ENCODE measurements at regions not wholly inside any gene's neighbourhood (a gene's known extent, or its start where the extent isn't known, plus 50 kb on each side); places are given as distances from the start of the nearest gene placed in this dataset.

GRCh38 chr3:55271549-55271948, 215.6 kb downstream of the WNT5A start:
- no peak overlapping the region for H3K27ac ChIP-seq (ENCODE audit: extremely low read depth, low read depth, low read length)
- no peak for TF ChIP-seq SIX5 (IDR thresholded peaks at IDR 0.05; ENCODE audit: borderline replicate concordance in 1 of 2, insufficient read depth in 1 of 2, low read depth in 1 of 2, low read length in 2 of 2)
- TF ChIP-seq PRMT5 (CRISPR knock-in tag; IDR thresholded peaks at IDR 0.05), result no peak
- TF ChIP-seq ZKSCAN1 (IDR thresholded peaks at IDR 0.05; ENCODE audit: low read depth, low read length), result no peak
- no peak for TF ChIP-seq ZNF79 (CRISPR knock-in tag; IDR thresholded peaks at IDR 0.05; ENCODE audit: low read depth)
- TF ChIP-seq ZBTB8A (IDR thresholded peaks at IDR 0.05; ENCODE audit: partially characterized antibody), result no peak
- no peak for TF ChIP-seq GATAD2A (IDR thresholded peaks at IDR 0.05)
- no peak for TF ChIP-seq MCM3 (IDR thresholded peaks at IDR 0.05)
- no peak for TF ChIP-seq KDM4B (IDR thresholded peaks at IDR 0.05; ENCODE audit: borderline replicate concordance in 2 of 2, low read depth in 1 of 2)
- no peak for TF ChIP-seq SNRNP70 (optimal IDR thresholded peaks at IDR 0.05; ENCODE audit: low read depth, low read length)
- TF ChIP-seq PYGO2 (tag; IDR thresholded peaks at IDR 0.05), result no peak
- TF ChIP-seq JUND (IDR thresholded peaks at IDR 0.05; ENCODE audit: borderline replicate concordance, low read depth, low read length), result no peak
- TF ChIP-seq JUND (tag; IDR thresholded peaks at IDR 0.05; ENCODE audit: borderline replicate concordance, low read depth, low read length), result no peak
- no peak for TF ChIP-seq ELF4 (CRISPR knock-in tag; IDR thresholded peaks at IDR 0.05)
- TF ChIP-seq ZNF57 (CRISPR knock-in tag; IDR thresholded peaks at IDR 0.05), result no peak
- TF ChIP-seq ZNF263 (CRISPR knock-in tag; IDR thresholded peaks at IDR 0.05; ENCODE audit: borderline replicate concordance), result no peak
- H3K9me1 ChIP-seq (ENCODE audit: control insufficient read depth, insufficient read depth, low read length), result no peaks in the 10 kb centered on the region
- FAIRE-seq, result no peak
- no peaks in the 10 kb centered on the region for H4K20me1 ChIP-seq (replicated peaks; ENCODE audit: control insufficient read depth, insufficient read depth, low read length)
- BruUV-seq (replicated peaks), result no TSS peak
- no peak for ATAC-seq
- no peak overlapping the region for H3K9ac ChIP-seq (ENCODE audit: insufficient read depth in 1 of 2, low read depth in 2 of 2, low read length in 2 of 2)
- intact Hi-C loops (cut with micrococcal nuclease) (no loop called here), in situ Hi-C loops (cut with MboI) (no loop called here)
- no peak overlapping the region for H2AFZ ChIP-seq (ENCODE audit: low read depth, low read length)
- no peaks in the 10 kb centered on the region for H3K79me2 ChIP-seq (ENCODE audit: control insufficient read depth, insufficient read depth, low read length)
- no peak overlapping the region for H3K4me3 ChIP-seq
- no peaks in the 10 kb centered on the region for H3K9me3 ChIP-seq (replicated peaks; ENCODE audit: control insufficient read depth, insufficient read depth, low read depth, low read length)
- ChIA-PET CTCF (ENCODE audit: low intra/inter-chr PET ratio) (no interaction called here), POLR2A (no interaction called here)
- no peaks in the 10 kb centered on the region; a peak in 1 of 5 replicates for H3K4me1 ChIP-seq (replicated peaks in 1 of 2; ENCODE audit: control insufficient read depth in 2 of 2, insufficient read depth in 2 of 2, low read length in 2 of 2)
- no peaks in the 10 kb centered on the region for H3K36me3 ChIP-seq (ENCODE audit: control insufficient read depth, insufficient read depth, low read length)
- DNase-seq (ENCODE audit: extremely low read depth in 1 of 4, low spot score in 3 of 4), result no peak
- no peak overlapping the region for H3K4me2 ChIP-seq (ENCODE audit: insufficient read depth, low read length)
- no peaks in the 10 kb centered on the region for H3K27me3 ChIP-seq (ENCODE audit: control insufficient read depth in 2 of 2, insufficient read depth in 2 of 2, low read length in 2 of 2)
- WGBS (ENCODE audit: insufficient coverage, low coverage, missing lambda C conversion rate), result 0% methylated on average over 3 of the region's 4 CpGs
